ENCODE measurements at regions not wholly inside any gene's neighbourhood (a gene's known extent, or its start where the extent isn't known, plus 50 kb on each side); places are given as distances from the start of the nearest gene placed in this dataset.

DNA sequence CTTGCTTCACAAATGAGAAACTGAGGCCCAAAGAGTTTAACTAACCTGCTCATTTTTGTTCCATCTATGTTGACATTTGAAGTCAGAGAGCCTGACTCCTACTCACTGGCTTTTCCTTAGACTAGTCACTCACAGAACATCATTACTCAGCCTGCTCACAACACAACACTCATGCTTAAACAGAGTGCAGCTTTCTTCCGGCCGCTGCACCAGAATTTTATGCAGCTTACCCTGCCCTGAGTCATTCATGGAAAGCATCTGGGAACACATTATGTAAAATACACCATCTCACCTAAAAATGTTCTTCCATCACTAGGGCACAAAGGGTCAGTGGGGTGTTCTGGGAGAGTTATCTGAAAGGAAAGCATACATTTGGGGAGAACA, 303.4 kb downstream of the SPRY2 start:
- no peak for DNase-seq (ENCODE audit: low read depth in 2 of 2)

DNA sequence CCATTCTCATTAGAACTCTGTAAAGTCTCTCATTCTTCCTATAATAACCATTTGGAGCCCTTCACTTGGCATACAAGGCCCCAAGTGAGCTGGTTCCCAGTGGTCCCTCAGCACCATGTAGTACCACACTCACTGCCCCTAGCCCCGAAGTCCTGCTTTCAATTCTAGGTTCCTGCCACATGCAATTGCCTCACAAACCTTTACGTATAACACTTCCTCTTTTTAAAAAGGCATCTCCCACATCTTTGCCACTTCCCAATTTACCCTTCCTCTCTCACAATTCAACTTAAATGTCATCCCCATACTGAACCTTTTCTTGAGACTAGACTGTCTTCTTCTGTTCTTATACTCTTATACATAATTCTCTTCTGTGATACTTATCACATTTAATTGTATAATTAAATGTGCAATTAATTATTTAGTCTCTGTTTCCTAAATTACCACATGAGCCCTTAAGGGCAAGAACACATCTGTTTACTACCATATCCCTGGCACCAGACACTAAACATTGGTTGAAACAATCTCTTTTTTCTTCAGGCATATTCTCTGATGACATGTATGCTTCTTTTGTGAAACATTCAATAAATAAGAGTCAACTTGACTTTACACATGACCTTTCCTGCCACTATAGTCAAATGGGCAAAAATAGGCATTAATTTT, 304.0 kb downstream of the SPRY2 start:
- no peak for DNase-seq (ENCODE audit: low read depth in 2 of 2)

GRCh38 chr13:80035096-80035495, 305.8 kb downstream of the SPRY2 start:
- DNase-seq (ENCODE audit: low read depth in 2 of 2), result no peak

DNA sequence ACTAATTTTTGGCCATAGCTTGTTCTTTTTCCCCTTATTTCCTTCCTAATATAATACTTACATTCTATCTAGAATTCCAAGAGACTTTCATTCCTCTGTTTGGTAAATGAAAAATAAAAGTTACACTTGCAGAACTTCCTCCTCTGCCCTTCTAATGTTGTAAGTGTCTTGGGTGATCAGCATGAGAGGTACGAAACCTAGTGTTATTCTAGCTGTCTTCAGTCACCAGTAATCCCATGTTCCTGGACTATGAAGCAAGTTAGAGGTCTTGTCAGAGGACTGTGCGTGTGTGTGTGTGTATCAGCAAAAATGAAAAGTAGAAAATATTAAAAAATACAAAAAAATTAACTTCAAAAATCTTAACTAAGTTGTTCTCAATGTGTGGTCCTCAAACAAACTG, 307.0 kb downstream of the SPRY2 start:
- DNase-seq (ENCODE audit: low read depth in 2 of 2), result no peak

DNA sequence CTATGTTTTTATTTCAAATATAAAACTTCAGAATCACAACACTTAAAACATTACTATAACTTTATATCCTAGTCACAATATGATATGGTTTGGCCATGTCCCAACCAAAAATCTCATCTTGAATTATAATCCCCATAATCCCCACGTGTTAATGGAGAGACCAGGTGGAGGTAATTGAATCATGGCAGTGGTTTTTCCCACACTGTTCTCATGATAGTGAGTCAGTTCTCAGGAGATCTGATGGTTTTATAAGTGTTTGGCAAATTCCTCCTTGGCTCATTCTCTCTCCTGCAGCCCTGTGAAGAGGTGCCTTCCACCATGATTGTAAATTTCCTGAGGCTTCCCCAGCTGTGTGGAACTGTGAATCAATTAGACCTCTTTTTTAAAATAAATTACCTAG, 307.6 kb downstream of the SPRY2 start:
- DNase-seq (ENCODE audit: low read depth in 2 of 2), result no peak

- no peak for DNase-seq (ENCODE audit: low read depth in 2 of 2)
These were observed 310.4 kb downstream of the SPRY2 start for GRCh38 chr13:80030491-80030890.

DNA sequence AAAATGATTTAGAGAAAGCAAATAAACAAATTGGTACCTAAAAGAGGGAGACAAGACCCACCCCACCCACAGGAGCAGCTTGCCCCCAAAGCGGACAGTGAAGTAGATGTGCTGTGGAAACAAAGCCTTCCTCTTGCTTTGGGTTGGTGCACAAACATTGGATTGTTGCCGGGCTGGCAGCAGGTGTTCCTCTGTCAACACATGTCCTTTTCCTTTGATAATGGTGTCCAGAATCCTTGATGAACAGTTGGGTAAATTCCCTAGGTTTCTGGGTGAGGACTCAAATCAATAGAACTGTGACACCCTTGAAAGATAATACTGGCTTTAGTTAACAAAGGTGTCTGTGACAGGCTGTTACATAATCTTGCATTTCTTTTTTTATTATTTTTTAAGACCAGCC, 311.8 kb downstream of the SPRY2 start:
- no peak for DNase-seq (ENCODE audit: low read depth in 2 of 2)

- no peak for DNase-seq (ENCODE audit: low read depth in 2 of 2)
These were observed 318.8 kb downstream of the SPRY2 start for GRCh38 chr13:80022146-80022545.

GRCh38 chr13:80012251-80012650, 328.7 kb downstream of the SPRY2 start:
- no peak for DNase-seq (ENCODE audit: low read depth in 2 of 2)

GRCh38 chr13:80011448-80012212, 329.3 kb downstream of the SPRY2 start:
- DNase-seq (ENCODE audit: low read depth in 2 of 2), result no peak

- DNase-seq (ENCODE audit: low read depth in 2 of 2), result no peak
These were observed 330.1 kb downstream of the SPRY2 start for GRCh38 chr13:80010846-80011245.

GRCh38 chr13:80010286-80010831, 330.6 kb downstream of the SPRY2 start:
- no peak for DNase-seq (ENCODE audit: low read depth in 2 of 2)

GRCh38 chr13:80009760-80010159, 331.2 kb downstream of the SPRY2 start:
- DNase-seq (ENCODE audit: low read depth in 2 of 2), result no peak

- DNase-seq (ENCODE audit: low read depth in 2 of 2), result no peak
These were observed 334.0 kb downstream of the SPRY2 start for GRCh38 chr13:80006940-80007339.

GRCh38 chr13:80001510-80001842, 339.4 kb downstream of the SPRY2 start:
- DNase-seq (ENCODE audit: low read depth in 2 of 2), result no peak

GRCh38 chr13:80000684-80001509, 340.0 kb downstream of the SPRY2 start:
- no peak for DNase-seq (ENCODE audit: low read depth in 2 of 2)

- DNase-seq (ENCODE audit: low read depth in 2 of 2), result no peak
These were observed 341.3 kb downstream of the SPRY2 start for GRCh38 chr13:79999601-80000000.

- DNase-seq (ENCODE audit: low read depth in 2 of 2), result no peak
These were observed 342.5 kb downstream of the SPRY2 start for GRCh38 chr13:79998381-79998880.

DNA sequence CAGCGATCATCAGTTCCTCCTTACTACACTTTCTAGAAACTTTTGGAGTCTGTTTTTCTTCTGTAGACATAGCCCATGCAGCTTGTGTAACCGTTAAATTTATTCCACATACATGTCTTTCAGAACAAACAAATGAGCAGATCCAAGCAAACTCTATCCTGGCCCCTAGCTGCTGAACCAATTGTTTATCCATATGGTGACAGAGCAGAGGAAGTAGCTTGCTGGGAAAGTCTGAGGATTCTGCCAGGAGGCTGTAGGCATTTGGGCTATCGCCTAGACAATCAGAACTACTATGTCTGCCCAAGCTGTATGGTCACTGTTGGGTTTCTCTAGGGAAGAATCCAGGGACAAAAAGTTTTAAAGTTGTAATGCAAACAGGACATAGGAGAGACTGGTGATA, 343.7 kb downstream of the SPRY2 start:
- DNase-seq (ENCODE audit: low read depth in 2 of 2), result no peak

DNA sequence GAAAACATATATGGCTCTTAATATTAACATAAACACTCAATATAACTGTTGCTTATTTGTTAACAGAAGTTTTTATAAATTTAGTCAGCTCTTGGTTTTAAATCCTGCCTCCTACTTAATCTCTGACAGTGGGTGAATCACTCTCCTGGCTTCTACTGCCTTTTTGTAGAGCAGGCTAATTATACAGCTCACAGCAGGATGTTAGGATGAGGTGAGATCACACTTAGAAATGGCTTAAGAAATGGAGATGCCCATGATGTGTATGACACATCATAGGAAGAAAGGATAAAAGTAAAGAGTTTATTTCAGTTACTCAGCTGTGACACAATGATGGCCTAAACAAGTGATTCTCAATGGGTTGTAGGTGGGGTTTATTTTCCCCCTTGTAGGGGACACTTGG, 345.6 kb downstream of the SPRY2 start:
- no peak for DNase-seq (ENCODE audit: low read depth in 2 of 2)

GRCh38 chr13:79992111-79992510, 348.8 kb downstream of the SPRY2 start:
- no peak for DNase-seq (ENCODE audit: low read depth in 2 of 2)

- no peak for DNase-seq (ENCODE audit: low read depth in 2 of 2)
These were observed 350.9 kb downstream of the SPRY2 start for GRCh38 chr13:79990048-79990447.
